Caco-2 (cell line): ENCODE measurements at regions not wholly inside any gene's neighbourhood (a gene's known extent, or its start where the extent isn't known, plus 50 kb on each side); places are given as distances from the start of the nearest gene placed in this dataset.

Source experiments
- BruUV-seq: library from RNA; stranded (reverse); fragments of 400-500 nt; replicated peaks from 2 replicates; lab custom pipeline; 2021; lab: Mats Ljungman, UMichigan
- CTCF ChIA-PET: fragments of 300-600 bp; sonication (Branson Sonifier 250); formaldehyde crosslinking; loops from one replicate; lab custom pipeline; 2022; ENCODE audit warnings: antibody characterized with exemption; lab: Charles Lee
- POLR2A ChIA-PET: fragments of 300-600 bp; sonication (Branson Sonifier 250); formaldehyde crosslinking; loops from one replicate; lab custom pipeline; 2022; ENCODE audit warnings: antibody characterized with exemption; lab: Charles Lee
- DNase-seq, 2 experiments: peaks; one replicate each; pipeline versions ENCODE4 v3.0.0 to v3.0.0-alpha.2; 2020 to 2022
- H3K27me3 ChIP-seq: replicated peaks from 2 replicates; pipeline ENCODE4 v1.6.0; 2011; ENCODE audit warnings: low read length; ENCODE audit not compliant: control insufficient read depth, insufficient read depth
- H3K36me3 ChIP-seq: 2 replicates; pipeline ENCODE4 v1.5.1; 2011; ENCODE audit warnings: low read length; ENCODE audit not compliant: control insufficient read depth, insufficient read depth
- H3K4me1 ChIP-seq: fragments of 250-450 bp; sonication (Bioruptor Pico); 2 replicates; pipeline ENCODE4 v1.5.1; 2020; ENCODE audit warnings: mild to moderate bottlenecking
- H3K4me3 ChIP-seq: 2 replicates; pipeline ENCODE4 v1.5.1; 2011; ENCODE audit warnings: low read depth, mild to moderate bottlenecking, control low read depth, low read length
- H3K9me3 ChIP-seq: fragments of 250-450 bp; sonication (Bioruptor Pico); 2 replicates; pipeline ENCODE4 v1.5.1; 2020; ENCODE audit warnings: mild to moderate bottlenecking, moderate library complexity
- H3K27ac Mint-ChIP-seq: one replicate; pipeline ENCODE4 v1.8.0; 2022; ENCODE audit warnings: mixed read lengths; ENCODE audit not compliant: unreplicated experiment
- H3K27me3 Mint-ChIP-seq: one replicate; pipeline ENCODE4 v1.8.0; 2022; ENCODE audit warnings: mixed read lengths; ENCODE audit not compliant: insufficient read depth, unreplicated experiment
- H3K36me3 Mint-ChIP-seq: one replicate; pipeline ENCODE4 v1.8.0; 2022; ENCODE audit warnings: mild to moderate bottlenecking, mixed read lengths; ENCODE audit not compliant: insufficient read depth, unreplicated experiment
- H3K4me1 Mint-ChIP-seq: one replicate; pipeline ENCODE4 v1.8.0; 2022; ENCODE audit warnings: low read depth, mixed read lengths; ENCODE audit not compliant: unreplicated experiment
- H3K4me3 Mint-ChIP-seq: one replicate; pipeline ENCODE4 v1.8.0; 2022; ENCODE audit warnings: mild to moderate bottlenecking, moderate library complexity, mixed read lengths; ENCODE audit not compliant: unreplicated experiment
- H3K9me3 Mint-ChIP-seq: one replicate; pipeline ENCODE4 v1.8.0; 2022; ENCODE audit warnings: mixed read lengths; ENCODE audit not compliant: unreplicated experiment
- intact Hi-C: fragments of 100-400 bp; cut with micrococcal nuclease; formaldehyde crosslinking; loops from one replicate; pipeline ENCODE4 v1.10.0; 2022; ENCODE audit not compliant: unreplicated experiment
- TF ChIP-seq, protein P1 (sequence below), 2 experiments: fragments of 200-600 bp in 1 of 2; IDR thresholded peaks; 1 replicate in 1 of 2; 2 replicates in 1 of 2; pipeline versions ENCODE4 v1.5.1 to v1.8.0; 2011 to 2022; ENCODE audit warnings: antibody characterized with exemption in 1 of 2, control low read depth in 1 of 2, inconsistent platforms in 1 of 2, low read depth in 1 of 2, low read length in 1 of 2, mild to moderate bottlenecking in 1 of 2, moderate library complexity in 1 of 2; ENCODE audit not compliant: insufficient read depth in 1 of 2, severe bottlenecking in 1 of 2, unreplicated experiment in 1 of 2

DNA sequence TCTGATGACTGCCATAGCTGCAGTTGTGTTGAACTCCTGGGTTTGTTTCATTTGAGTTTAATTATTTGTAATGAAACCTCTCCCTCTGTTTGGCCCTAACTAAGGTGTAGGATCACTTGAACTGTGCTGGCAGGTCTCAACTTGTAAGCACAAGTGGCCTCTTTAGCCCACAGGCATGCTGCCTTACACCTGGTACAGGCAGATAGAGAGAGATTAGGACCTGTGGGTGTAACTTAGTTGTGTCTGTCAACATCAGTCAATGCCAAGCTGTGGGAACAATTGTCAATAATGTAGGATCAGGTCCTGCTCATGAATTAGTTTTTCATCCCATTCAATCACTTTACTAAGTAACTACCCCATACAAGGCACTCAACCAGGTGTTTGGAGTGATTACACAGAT, 263.0 kb upstream of the G2E3 start:
- no peaks in the 10 kb centered on the region for H3K4me1 Mint-ChIP-seq
- no peak for DNase-seq
- CTCF ChIA-PET = no interaction called here
- Histone ChIP-seq H3K4me1 (no peaks in the 10 kb centered on the region), H3K4me3 (no peak overlapping the region), H3K36me3 (no peaks in the 10 kb centered on the region), H3K9me3 (no peaks in the 10 kb centered on the region), H3K27me3 (no peaks in the 10 kb centered on the region)
- peaks cover 15% of the 10 kb centered on the region for H3K27me3 Mint-ChIP-seq
- POLR2A ChIA-PET = no interaction called here
- TF ChIP-seq, protein P1, sequence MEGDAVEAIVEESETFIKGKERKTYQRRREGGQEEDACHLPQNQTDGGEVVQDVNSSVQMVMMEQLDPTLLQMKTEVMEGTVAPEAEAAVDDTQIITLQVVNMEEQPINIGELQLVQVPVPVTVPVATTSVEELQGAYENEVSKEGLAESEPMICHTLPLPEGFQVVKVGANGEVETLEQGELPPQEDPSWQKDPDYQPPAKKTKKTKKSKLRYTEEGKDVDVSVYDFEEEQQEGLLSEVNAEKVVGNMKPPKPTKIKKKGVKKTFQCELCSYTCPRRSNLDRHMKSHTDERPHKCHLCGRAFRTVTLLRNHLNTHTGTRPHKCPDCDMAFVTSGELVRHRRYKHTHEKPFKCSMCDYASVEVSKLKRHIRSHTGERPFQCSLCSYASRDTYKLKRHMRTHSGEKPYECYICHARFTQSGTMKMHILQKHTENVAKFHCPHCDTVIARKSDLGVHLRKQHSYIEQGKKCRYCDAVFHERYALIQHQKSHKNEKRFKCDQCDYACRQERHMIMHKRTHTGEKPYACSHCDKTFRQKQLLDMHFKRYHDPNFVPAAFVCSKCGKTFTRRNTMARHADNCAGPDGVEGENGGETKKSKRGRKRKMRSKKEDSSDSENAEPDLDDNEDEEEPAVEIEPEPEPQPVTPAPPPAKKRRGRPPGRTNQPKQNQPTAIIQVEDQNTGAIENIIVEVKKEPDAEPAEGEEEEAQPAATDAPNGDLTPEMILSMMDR (IDR thresholded peaks at IDR 0.05; ENCODE audit: insufficient read depth in 1 of 2, low read depth in 1 of 2, low read length in 1 of 2, severe bottlenecking in 1 of 2, unreplicated experiment in 1 of 2) = no peak
- H3K4me3 Mint-ChIP-seq = no peak overlapping the region
- no peaks in the 10 kb centered on the region for H3K36me3 Mint-ChIP-seq
- intact Hi-C loops = no loop called here
- H3K9me3 Mint-ChIP-seq = no peaks in the 10 kb centered on the region
- no TSS peak for BruUV-seq
- no peak overlapping the region for H3K27ac Mint-ChIP-seq

GRCh38 chr14:30296931-30297405, 262.0 kb upstream of the G2E3 start:
- TF ChIP-seq, protein P1 (IDR thresholded peaks at IDR 0.05; ENCODE audit: insufficient read depth in 1 of 2, low read depth in 1 of 2, low read length in 1 of 2, severe bottlenecking in 1 of 2, unreplicated experiment in 1 of 2) = no peak
- Histone ChIP-seq H3K4me3 (no peak overlapping the region), H3K4me1 (no peaks in the 10 kb centered on the region), H3K36me3 (no peaks in the 10 kb centered on the region), H3K27me3 (no peaks in the 10 kb centered on the region), H3K9me3 (no peaks in the 10 kb centered on the region)
- Mint-ChIP-seq H3K27me3 (peaks cover 15% of the 10 kb centered on the region), H3K36me3 (no peaks in the 10 kb centered on the region), H3K4me3 (no peak overlapping the region), H3K9me3 (no peaks in the 10 kb centered on the region), H3K27ac (no peak overlapping the region), H3K4me1 (no peaks in the 10 kb centered on the region)
- ChIA-PET CTCF (no interaction called here), POLR2A (no interaction called here)
- intact Hi-C loops = no loop called here
- no peak for DNase-seq
- BruUV-seq = no TSS peak

DNA sequence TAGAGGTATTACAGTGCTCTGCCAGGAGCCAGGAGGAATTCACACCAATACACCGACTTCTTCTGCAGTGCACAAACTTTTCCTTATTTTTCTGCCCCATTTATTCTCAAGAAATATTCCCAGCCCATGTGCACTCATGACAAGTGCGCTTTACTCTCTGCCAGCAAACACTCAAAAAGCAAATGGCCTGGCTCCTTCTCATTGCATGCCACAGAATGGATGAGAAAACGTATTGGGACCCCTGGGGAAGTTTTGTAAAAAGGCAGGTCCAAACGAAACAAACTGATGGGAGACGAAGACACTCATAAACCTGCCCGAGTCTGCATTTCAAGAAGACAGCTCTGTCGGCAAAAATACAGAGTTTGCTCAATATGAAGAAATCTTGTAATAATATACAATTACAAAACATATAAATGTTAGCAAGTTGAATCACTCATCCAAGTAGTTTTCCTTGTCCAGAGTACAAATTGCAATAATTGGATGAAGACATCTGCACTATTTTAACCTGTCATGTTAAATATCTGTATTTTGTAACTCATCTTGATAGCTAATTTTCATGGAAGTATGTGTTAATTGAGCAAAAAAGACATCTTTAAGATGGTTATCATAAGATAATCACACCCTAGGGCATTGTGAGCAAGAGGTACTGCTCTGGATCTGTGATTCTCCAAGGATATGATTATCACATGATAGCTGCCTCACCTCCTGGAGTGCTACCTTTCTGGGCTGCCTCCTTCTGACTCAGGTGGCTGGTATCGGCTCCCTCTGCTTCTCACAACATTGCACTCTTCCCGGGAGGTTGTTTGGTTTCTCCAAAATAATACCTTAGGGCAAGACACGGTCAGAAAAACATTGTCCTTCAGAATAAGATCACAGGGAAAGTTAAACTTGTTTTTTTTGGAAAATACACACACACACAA, 260.8 kb upstream of the G2E3 start:
- Histone ChIP-seq H3K4me3 (no peak overlapping the region), H3K36me3 (no peaks in the 10 kb centered on the region), H3K27me3 (no peaks in the 10 kb centered on the region), H3K9me3 (no peaks in the 10 kb centered on the region), H3K4me1 (no peaks in the 10 kb centered on the region)
- no TSS peak for BruUV-seq
- Mint-ChIP-seq H3K27me3 (peaks cover 15% of the 10 kb centered on the region), H3K9me3 (no peaks in the 10 kb centered on the region), H3K36me3 (no peaks in the 10 kb centered on the region), H3K4me3 (no peak overlapping the region), H3K4me1 (no peaks in the 10 kb centered on the region), H3K27ac (no peak overlapping the region)
- ChIA-PET POLR2A (no interaction called here), CTCF (interaction anchor here (1.0 kb wide), 1 partner anchor 14 kb away, joined by 3 read pairs; no protein-coding TSS in a partner anchor)
- intact Hi-C loops = no loop called here
- TF ChIP-seq, protein P1 (IDR thresholded peaks at IDR 0.05; ENCODE audit: insufficient read depth in 1 of 2, low read depth in 1 of 2, low read length in 1 of 2, severe bottlenecking in 1 of 2, unreplicated experiment in 1 of 2) = no peak
- DNase-seq = no peak
